Esophagus squamous epithelium (tissue), 4 donors: ENCODE measurements at regions not wholly inside any gene's neighbourhood (a gene's known extent, or its start where the extent isn't known, plus 50 kb on each side); places are given as distances from the start of the nearest gene placed in this dataset.

ENCODE experiments used
- POLR2A ChIP-seq, 4 donors: fragments of 450-650 bp; IDR thresholded peaks; one replicate each; pipeline ENCODE4 v1.6.1; 2017; ENCODE audit warnings: antibody characterized with exemption in 4 of 4, mild to moderate bottlenecking in 4 of 4, moderate library complexity in 3 of 4
- TF ChIP-seq, protein P1 (sequence below), 6 experiments: fragments of 450-650 bp in 4 of 6; fragments of 200-600 bp in 2 of 6; sonication (generic) in 2 of 6; IDR thresholded peaks; one replicate each; pipeline ENCODE4 v1.5.1; 2016 to 2019; ENCODE audit warnings: antibody characterized with exemption in 6 of 6, mild to moderate bottlenecking in 4 of 6, moderate library complexity in 4 of 6

DNA sequence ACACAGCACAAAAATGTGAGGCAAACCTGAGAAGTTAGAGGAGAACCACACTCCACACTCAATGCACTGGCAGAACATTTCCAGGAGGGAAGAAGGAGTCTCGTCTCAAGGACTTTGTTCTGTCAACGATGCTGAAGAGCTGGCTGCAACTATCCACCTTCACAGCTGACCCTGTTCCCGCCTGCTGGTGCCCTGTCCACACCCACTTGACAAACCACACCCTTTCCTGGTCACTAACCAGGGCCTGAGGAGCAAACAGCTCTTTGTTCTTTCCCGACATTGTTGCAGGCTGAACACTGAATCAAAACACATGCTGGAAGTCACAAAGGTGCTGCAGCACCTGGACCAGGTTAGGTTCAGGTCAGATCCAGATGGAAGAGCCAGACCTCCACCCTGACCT lies 92.6 kb upstream of the ARRDC4 start:
- TF ChIP-seq, protein P1, sequence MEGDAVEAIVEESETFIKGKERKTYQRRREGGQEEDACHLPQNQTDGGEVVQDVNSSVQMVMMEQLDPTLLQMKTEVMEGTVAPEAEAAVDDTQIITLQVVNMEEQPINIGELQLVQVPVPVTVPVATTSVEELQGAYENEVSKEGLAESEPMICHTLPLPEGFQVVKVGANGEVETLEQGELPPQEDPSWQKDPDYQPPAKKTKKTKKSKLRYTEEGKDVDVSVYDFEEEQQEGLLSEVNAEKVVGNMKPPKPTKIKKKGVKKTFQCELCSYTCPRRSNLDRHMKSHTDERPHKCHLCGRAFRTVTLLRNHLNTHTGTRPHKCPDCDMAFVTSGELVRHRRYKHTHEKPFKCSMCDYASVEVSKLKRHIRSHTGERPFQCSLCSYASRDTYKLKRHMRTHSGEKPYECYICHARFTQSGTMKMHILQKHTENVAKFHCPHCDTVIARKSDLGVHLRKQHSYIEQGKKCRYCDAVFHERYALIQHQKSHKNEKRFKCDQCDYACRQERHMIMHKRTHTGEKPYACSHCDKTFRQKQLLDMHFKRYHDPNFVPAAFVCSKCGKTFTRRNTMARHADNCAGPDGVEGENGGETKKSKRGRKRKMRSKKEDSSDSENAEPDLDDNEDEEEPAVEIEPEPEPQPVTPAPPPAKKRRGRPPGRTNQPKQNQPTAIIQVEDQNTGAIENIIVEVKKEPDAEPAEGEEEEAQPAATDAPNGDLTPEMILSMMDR (IDR thresholded peaks at IDR 0.05), result no peak
- no peak for TF ChIP-seq POLR2A (IDR thresholded peaks at IDR 0.05)
